Thyroid gland (tissue), 4 donors: ENCODE measurements at regions not wholly inside any gene's neighbourhood (a gene's known extent, or its start where the extent isn't known, plus 50 kb on each side); places are given as distances from the start of the nearest gene placed in this dataset.

ENCODE experiments used
- CTCF ChIP-seq, 6 experiments: fragments of 200-600 bp in 3 of 6; fragments of 450-650 bp in 3 of 6; sonication (generic) in 3 of 6; IDR thresholded peaks; one replicate each; pipeline ENCODE4 v1.5.1; 2016 to 2019; ENCODE audit warnings: antibody characterized with exemption in 6 of 6, mild to moderate bottlenecking in 2 of 6, inconsistent platforms in 1 of 6, moderate library complexity in 1 of 6
- POLR2A ChIP-seq, 2 donors: fragments of 450-650 bp; IDR thresholded peaks; one replicate each; pipeline ENCODE4 v1.6.1; 2017; ENCODE audit warnings: antibody characterized with exemption in 2 of 2, mild to moderate bottlenecking in 2 of 2, moderate library complexity in 1 of 2

GRCh38 chr2:200063155-200063554, 107.8 kb downstream of the MAIP1 start:
- TF ChIP-seq POLR2A (IDR thresholded peaks at IDR 0.05) (no peak), CTCF (IDR thresholded peaks at IDR 0.05) (no peak)
